NCI-H128 (cell line): ENCODE measurements at regions not wholly inside any gene's neighbourhood (a gene's known extent, or its start where the extent isn't known, plus 50 kb on each side); places are given as distances from the start of the nearest gene placed in this dataset.
"Not testable (repeated sequence)": the region's sequence is repeated elsewhere in the genome, so short reads cannot be mapped to it uniquely, and the experiment has no call there.

Experiments
- DNase-seq: peaks from one replicate; lab custom pipeline; 2025; ENCODE audit not compliant: unreplicated experiment; lab: John Stamatoyannopoulos, UW

DNA sequence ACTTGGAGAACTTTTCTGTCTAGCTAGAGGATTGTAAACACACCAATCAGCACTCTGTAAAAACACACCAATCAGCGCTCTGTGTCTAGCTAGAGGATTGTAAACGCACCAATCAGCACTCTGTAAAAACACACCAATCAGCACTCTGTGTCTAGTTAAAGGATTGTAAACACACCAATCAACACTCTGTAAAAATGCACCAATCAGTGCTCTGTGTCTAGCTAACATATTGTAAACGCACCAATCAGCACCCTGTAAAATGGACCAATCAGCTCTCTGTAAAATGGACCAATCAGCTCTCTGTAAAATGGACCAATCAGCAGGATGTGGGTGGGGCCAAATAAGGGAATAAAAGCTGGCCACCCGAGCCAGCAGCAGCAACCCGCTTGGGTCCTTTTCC, 91.1 kb upstream of the KRAS start:
- not testable (repeated sequence) for DNase-seq

GRCh38 chr12:25337916-25338315, 87.2 kb upstream of the KRAS start:
- no peak for DNase-seq

DNA sequence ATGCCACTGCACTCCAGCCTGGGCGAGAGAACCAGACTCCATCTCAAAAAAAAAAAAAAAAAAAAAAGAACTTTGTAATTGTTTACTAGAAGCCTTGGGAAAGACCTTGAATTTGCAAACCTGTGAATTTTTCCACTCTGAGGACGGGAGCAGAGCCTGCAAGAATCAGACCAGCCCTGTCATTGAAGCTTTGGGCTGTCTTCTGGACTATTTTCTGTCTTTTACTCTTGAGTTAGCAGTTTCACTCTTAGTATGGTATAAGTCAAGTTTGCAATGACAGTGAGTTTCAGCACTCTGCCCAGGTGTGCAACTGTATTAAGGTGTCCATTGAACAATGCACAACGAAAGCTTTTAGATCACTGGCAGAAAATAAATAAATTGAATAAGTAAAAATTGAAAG, 81.4 kb upstream of the KRAS start:
- no peak for DNase-seq

DNA sequence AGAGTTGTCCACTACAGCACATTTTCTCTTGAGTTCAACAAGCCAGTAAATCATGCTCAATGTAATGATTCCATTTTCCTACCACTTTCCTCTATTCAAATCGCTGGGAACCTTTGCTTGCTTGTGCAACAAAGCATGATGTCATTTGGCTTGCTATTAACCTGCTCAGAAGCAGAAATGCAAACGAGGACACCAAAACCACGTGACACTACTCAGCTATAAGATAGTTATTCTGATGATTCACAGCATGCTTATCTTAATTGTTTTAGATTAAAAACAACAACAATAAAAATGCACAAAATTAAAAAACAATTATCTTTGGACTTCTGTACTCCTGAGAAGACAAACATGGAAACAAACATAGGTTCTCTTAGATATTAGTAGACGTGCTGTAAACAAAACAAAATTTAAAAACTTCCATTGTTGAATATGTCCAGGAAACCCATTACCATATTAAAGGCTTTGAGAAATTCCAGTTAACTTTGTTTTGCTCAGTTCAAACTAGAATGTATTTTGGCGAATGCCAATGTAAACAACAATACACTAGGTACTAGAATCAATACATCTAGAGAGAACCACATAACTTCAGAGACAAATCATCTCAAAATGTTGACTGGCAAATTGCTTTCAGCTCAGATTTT, 77.5 kb upstream of the KRAS start:
- no peak for DNase-seq

DNA sequence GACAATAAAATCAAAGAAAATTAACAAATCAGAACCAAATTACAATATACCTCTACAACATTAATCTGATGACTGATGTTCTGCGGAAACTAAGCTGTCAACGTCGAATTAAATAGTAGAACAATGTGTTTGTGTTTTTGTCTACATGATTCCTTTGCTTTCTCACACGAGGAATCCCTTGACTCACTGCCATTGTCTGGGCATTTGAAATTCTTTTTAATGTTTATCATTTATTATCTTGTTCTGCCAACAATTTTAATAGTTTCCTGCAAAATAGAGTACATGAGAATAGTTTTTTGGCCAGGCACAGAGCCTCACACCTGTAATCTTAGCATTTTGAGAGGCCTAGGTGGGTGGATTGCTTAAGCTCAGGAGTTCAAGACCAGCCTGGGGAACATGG, 76.6 kb upstream of the KRAS start:
- DNase-seq = no peak

DNA sequence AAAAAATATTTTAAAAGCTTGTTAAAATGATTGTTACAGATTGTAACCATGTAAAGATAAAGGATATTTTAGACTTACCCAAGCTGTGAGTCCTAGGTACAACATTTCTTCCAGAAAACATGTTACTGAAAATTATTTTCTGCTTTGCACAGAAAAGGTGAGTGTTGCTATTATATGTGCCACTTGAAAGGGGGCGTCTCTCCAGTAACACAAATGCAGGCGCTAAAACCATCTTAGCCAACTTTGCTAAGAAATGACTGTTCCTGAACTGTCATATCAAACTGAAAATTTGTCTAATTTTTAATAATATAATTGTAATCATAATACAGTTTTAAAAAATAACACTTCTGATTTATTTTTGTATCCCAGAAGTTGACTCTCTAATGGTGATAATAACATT, 75.6 kb upstream of the KRAS start:
- no peak for DNase-seq

- no peak for DNase-seq
Observed at GRCh38 chr12:25324861-25325260, 74.1 kb upstream of the KRAS start.

DNA sequence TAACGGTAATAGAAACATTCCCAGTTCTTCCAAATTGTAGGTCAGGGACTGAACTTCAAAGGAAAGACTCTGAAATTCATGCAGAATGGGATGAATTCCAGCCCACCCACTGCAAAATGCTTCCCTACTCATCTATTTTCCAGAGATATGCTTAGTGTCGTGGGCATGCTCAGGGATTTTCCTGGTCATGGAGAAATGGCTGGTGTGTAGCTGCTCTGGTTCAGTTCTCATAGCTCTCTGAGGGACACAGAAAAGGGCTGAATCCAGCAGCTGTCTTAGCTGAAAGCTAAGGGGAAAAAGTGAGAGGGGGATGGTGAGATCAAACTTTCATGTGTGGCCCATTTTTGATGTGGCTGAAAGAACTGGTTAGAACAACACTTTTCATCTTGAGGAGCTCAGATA, 72.9 kb upstream of the KRAS start:
- no peak for DNase-seq

GRCh38 chr12:25322918-25323531, 72.3 kb upstream of the KRAS start:
- no peak for DNase-seq

GRCh38 chr12:25322351-25322750, 71.6 kb upstream of the KRAS start:
- no peak for DNase-seq

DNA sequence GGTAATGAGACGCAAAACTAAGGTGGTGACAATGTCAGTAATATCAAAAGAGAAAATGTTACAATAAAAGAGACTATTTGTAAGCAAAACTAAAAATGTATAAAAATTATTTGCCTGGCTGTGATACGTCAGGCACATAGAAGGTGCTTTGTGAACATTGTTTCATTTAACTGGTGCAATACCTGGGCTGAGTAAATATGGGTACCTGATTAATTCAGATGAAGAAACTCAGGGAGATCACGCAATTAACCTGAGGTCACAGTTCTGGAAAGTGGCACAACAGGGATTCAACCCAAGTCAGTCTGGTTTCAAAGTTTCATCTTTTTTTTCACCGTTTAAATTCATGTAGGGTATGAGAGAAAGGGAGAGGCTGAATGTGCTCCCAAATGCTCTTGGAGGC, 71.0 kb upstream of the KRAS start:
- DNase-seq = no peak

- DNase-seq = no peak
Observed at GRCh38 chr12:25320123-25321006, 69.6 kb upstream of the KRAS start.

GRCh38 chr12:25319233-25319984, 68.7 kb upstream of the KRAS start:
- DNase-seq = no peak

DNA sequence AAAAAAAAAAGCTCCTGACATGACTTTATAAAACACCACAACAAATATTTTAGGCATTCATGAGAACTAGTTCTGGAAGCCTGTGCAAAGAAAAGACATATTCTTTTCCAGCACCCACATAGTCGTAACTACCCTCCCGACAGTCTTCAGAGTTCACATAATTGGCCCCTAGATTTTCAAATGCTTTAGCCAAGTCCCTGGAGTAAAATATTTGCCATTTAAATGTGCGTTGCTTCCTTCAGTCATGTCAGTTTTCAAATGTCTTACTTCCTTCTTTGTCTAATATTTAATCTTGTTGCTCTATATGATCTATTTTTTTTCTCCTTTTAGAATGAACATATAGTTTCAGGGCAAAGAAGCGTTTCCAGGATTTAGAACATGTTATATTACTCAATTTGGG, 66.8 kb upstream of the KRAS start:
- DNase-seq = no peak

DNA sequence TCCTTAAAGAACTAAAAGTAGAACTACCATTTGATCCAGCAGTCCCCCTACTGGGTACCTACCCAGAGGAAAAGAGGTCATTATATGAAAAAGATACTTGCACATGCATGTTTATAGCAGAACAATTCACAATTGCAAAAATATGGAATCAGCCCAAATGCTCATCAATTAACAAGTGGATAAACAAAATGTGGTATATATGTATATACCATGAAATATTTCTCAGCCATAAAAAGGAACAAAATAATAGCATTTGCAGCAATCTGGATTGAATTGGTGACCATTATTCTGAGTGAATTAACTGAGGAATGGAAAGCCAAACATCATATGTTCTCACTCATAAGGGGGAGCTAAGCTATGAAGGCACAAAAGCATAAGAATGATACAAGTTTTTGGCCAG, 64.7 kb upstream of the KRAS start:
- no peak for DNase-seq

DNA sequence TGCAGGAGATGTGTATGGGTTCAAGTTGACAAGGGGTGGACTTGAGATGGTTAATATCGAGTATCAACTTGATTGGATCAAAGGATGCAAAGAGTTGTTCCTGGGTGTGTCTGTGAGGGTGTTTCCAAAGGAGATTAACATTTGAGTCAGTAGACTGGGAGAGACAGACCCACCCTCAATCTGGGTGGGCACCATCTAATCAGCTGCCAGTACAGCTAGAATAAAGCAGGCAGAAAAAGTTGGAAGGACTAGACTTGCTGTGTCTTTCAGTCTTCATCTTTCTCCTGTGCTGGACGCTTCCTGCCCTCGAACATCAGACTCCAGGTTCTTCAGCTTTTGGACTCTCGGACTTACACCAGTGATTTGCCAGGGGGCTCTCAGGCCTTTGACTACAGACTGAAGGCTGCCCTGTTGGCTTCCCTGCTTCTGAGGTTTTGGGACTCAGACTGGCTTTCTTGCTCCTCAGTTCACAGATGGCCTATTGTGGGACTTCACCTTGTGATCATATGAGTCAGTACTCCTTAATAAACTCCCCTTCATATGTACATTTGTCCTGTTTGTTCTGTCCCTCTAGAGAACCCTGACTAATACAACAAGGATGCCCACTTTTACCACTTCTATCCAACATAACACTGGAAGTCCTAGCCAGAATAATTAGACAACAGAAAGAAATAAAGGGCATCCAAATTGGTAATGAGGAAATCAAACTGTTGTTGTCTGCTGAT, 62.7 kb upstream of the KRAS start:
- not testable (repeated sequence) for DNase-seq

DNA sequence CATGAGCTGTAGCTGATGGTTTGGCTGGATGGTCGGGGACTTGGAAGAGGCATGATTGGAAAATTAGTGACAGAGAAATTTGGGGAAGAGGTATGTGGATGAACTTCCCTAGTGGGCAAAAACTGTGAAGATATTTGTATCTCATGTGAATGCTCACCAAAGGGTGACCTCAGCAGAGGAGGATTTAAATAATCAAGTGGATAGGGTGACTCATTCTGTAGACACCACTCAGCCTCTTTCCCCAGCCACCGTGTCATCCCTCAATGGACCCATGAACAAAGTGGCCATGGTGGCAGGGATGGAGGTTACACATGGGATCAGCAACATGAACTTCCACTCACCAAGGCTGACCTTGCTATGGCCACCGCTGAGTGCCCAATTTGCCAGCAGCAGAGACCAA, 60.8 kb upstream of the KRAS start:
- no peak for DNase-seq

GRCh38 chr12:25310071-25310470, 59.3 kb upstream of the KRAS start:
- not testable (repeated sequence) for DNase-seq

- no peak for DNase-seq
Observed at GRCh38 chr12:25308756-25309155, 58.0 kb upstream of the KRAS start.

DNA sequence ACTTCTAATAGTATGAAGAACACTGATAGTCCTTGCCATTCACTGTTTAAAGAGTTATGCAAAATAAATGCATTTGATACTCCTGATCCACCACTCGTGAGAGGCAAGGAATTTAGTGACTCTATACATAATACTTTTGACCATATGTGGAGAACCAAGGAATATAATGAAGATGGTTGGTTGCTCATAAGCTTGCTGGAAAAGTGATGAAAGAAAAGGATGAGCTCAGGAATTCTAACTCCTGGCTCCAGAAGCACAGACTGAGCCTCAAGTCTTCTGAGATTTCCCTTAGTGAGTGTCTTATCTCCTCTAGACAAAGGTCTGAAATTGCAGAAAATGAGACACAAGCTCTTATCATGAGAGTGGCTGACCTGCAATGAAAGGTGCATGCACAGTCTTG, 57.1 kb upstream of the KRAS start:
- DNase-seq = no peak

DNA sequence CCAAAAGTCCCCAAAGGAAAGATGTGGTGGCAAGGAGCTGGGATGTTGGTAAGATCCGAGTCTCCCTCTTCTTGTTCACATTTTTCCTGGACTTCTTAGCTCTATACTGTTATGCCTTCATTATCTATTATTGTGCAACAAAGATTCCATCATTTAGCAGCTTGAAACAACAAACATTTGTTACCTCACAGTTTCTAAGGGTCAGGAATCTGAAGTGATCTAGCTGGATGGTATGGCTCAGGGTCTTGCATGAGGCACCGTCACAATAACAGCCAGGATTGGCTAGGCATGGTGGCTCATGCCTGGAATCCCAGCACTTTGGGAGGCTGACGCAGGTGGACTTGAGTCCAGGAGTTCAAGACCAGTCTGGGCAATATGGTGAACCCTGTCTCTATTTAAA, 51.1 kb upstream of the KRAS start:
- no peak for DNase-seq
